ENCODE measurements at regions not wholly inside any gene's neighbourhood (a gene's known extent, or its start where the extent isn't known, plus 50 kb on each side); places are given as distances from the start of the nearest gene placed in this dataset.

GRCh38 chr13:26811581-26811980, 51.0 kb upstream of the GPR12 start:
- H3K9me3 ChIP-seq (ENCODE audit: control insufficient read depth, low read depth, low read length), result no peaks in the 10 kb centered on the region
- no peaks in the 10 kb centered on the region for H3K27me3 ChIP-seq (ENCODE audit: control insufficient read depth, insufficient read depth, low read length)
- no CpG with 5 or more reads among the region's 3 CpGs for WGBS (ENCODE audit: insufficient coverage, low lambda C conversion rate)
- H3K4me3 ChIP-seq (ENCODE audit: low read length), result no peak overlapping the region
- H3K36me3 ChIP-seq (ENCODE audit: control insufficient read depth, insufficient read depth, low read length), result no peaks in the 10 kb centered on the region
- H3K27ac ChIP-seq (ENCODE audit: low read length), result no peak overlapping the region
- DNase-seq, result no peak
- peaks cover 6% of the 10 kb centered on the region for H3K4me1 ChIP-seq (ENCODE audit: control insufficient read depth, insufficient read depth, low read length)

All from large intestine (tissue), 3 donors.